Dedifferentiated amniotic fluid mesenchymal stem cell (primary cell): ENCODE measurements at regions not wholly inside any gene's neighbourhood (a gene's known extent, or its start where the extent isn't known, plus 50 kb on each side); places are given as distances from the start of the nearest gene placed in this dataset.

ENCODE experiments used
- DNase-seq: peaks from one replicate; pipeline ENCODE4 v3.0.0-alpha.2; 2016; ENCODE audit errors: extremely low spot score

GRCh38 chr13:106173891-106174610 is 361.4 kb downstream of the EFNB2 start:
- no peak for DNase-seq

- no peak for DNase-seq
These were observed 362.1 kb downstream of the EFNB2 start for GRCh38 chr13:106173346-106173745.

- DNase-seq: no peak
These were observed 363.1 kb downstream of the EFNB2 start for GRCh38 chr13:106172176-106172905.

- no peak for DNase-seq
These were observed 372.0 kb downstream of the EFNB2 start for GRCh38 chr13:106163426-106163825.

- DNase-seq: no peak
These were observed 374.3 kb downstream of the EFNB2 start for GRCh38 chr13:106161146-106161545.

- no peak for DNase-seq
These were observed 375.9 kb downstream of the EFNB2 start for GRCh38 chr13:106159295-106160195.

GRCh38 chr13:106156468-106156867 is 379.0 kb downstream of the EFNB2 start:
- peak; percentile 87 for DNase-seq

- DNase-seq: no peak
These were observed 380.1 kb downstream of the EFNB2 start for GRCh38 chr13:106155411-106155810.

- no peak for DNase-seq
These were observed 381.6 kb downstream of the EFNB2 start for GRCh38 chr13:106153876-106154275.

- no peak for DNase-seq
These were observed 382.4 kb downstream of the EFNB2 start for GRCh38 chr13:106153041-106153440.

- no peak for DNase-seq
These were observed 383.4 kb downstream of the EFNB2 start for GRCh38 chr13:106152047-106152446.

GRCh38 chr13:106151056-106151699 is 384.3 kb downstream of the EFNB2 start:
- peak; percentile 59 for DNase-seq

- DNase-seq: no peak
These were observed 389.2 kb downstream of the EFNB2 start for GRCh38 chr13:106145997-106146864.

- no peak for DNase-seq
These were observed 390.4 kb downstream of the EFNB2 start for GRCh38 chr13:106145070-106145469.

- DNase-seq: no peak
These were observed 391.3 kb downstream of the EFNB2 start for GRCh38 chr13:106143930-106144709.

GRCh38 chr13:106143392-106143791 is 392.1 kb downstream of the EFNB2 start:
- peak; percentile 85 for DNase-seq

GRCh38 chr13:106140476-106140875 is 395.0 kb downstream of the EFNB2 start:
- DNase-seq: no peak

- no peak for DNase-seq
These were observed 395.5 kb downstream of the EFNB2 start for GRCh38 chr13:106139942-106140341.

- no peak for DNase-seq
These were observed 396.1 kb downstream of the EFNB2 start for GRCh38 chr13:106139377-106139776.

GRCh38 chr13:106138620-106139019 is 396.8 kb downstream of the EFNB2 start:
- no peak for DNase-seq
